Lower leg skin (tissue), 4 donors: ENCODE measurements at regions not wholly inside any gene's neighbourhood (a gene's known extent, or its start where the extent isn't known, plus 50 kb on each side); places are given as distances from the start of the nearest gene placed in this dataset.

Experiments
- DNase-seq, 2 donors: peaks; one replicate each; pipeline ENCODE4 v3.0.0-alpha.2; 2019; ENCODE audit warnings: low spot score in 2 of 2
- H3K4me3 ChIP-seq: fragments of 200-600 bp; sonication (generic); 2 replicates; pipeline ENCODE4 v1.5.1; 2017; ENCODE audit warnings: mild to moderate bottlenecking, low read depth; ENCODE audit not compliant: poor library complexity, severe bottlenecking
- POLR2A ChIP-seq, 2 donors: fragments of 450-650 bp; IDR thresholded peaks; one replicate each; pipeline ENCODE4 v1.6.1; 2016 to 2017; ENCODE audit warnings: antibody characterized with exemption in 2 of 2, mild to moderate bottlenecking in 1 of 2, moderate library complexity in 1 of 2
- WGBS, 2 donors: methylation state at CpG; one replicate each; pipeline ENCODE4 v1.1.5; 2018; 5-methylcytosine and 5-hydroxymethylcytosine counted together
- intact Hi-C: fragments of 100-400 bp; cut with DNase I; formaldehyde crosslinking; loops from one replicate; pipeline ENCODE4 v1.15.0; 2023; ENCODE audit warnings: low total_unique reads
- TF ChIP-seq, protein P1 (sequence below), 3 donors: fragments of 450-650 bp; IDR thresholded peaks; one replicate each; pipeline ENCODE4 v1.5.1; 2016; ENCODE audit warnings: antibody characterized with exemption in 3 of 3, mild to moderate bottlenecking in 3 of 3, moderate library complexity in 2 of 3

DNA sequence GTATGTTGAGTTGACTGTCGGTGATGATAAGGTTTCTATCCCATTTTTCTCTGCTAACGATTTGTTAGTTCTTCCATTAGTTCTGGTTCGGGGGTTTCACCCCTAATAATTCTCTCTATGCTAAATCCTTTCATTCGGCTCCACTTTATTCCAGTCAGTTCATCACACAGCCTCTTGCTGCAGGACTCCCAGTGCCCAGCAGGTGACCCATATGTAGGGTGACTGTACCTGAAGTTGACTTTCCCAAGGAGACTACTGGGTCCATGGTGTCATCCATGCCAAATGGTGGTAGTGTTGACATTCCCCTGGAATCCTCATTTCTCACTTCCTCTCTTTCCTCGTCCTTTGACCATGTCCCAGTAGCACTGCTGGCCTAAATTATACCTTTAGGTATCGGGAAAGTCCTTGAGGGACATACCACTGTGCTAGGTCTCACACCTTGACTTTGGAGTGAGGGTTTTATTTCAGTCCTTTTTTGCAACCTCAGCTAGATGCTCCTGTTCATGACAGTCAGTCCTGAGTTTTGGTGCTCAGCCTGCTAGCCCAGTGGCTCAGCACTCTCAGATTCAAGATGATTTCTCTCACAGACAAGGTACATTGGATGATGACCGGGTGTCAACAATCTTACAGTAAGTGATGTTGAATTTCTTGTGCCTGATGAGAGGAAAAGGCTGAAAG lies 105.1 kb upstream of the ARHGAP24 start:
- TF ChIP-seq, protein P1, sequence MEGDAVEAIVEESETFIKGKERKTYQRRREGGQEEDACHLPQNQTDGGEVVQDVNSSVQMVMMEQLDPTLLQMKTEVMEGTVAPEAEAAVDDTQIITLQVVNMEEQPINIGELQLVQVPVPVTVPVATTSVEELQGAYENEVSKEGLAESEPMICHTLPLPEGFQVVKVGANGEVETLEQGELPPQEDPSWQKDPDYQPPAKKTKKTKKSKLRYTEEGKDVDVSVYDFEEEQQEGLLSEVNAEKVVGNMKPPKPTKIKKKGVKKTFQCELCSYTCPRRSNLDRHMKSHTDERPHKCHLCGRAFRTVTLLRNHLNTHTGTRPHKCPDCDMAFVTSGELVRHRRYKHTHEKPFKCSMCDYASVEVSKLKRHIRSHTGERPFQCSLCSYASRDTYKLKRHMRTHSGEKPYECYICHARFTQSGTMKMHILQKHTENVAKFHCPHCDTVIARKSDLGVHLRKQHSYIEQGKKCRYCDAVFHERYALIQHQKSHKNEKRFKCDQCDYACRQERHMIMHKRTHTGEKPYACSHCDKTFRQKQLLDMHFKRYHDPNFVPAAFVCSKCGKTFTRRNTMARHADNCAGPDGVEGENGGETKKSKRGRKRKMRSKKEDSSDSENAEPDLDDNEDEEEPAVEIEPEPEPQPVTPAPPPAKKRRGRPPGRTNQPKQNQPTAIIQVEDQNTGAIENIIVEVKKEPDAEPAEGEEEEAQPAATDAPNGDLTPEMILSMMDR (IDR thresholded peaks at IDR 0.05): no peak
- TF ChIP-seq POLR2A (IDR thresholded peaks at IDR 0.05): no peak
- intact Hi-C loops: no loop called here
- H3K4me3 ChIP-seq: no peak overlapping the region
- DNase-seq: no peak
- WGBS, 2 donors: 84 to 85% methylated on average over 7 of the region's 7 CpGs

DNA sequence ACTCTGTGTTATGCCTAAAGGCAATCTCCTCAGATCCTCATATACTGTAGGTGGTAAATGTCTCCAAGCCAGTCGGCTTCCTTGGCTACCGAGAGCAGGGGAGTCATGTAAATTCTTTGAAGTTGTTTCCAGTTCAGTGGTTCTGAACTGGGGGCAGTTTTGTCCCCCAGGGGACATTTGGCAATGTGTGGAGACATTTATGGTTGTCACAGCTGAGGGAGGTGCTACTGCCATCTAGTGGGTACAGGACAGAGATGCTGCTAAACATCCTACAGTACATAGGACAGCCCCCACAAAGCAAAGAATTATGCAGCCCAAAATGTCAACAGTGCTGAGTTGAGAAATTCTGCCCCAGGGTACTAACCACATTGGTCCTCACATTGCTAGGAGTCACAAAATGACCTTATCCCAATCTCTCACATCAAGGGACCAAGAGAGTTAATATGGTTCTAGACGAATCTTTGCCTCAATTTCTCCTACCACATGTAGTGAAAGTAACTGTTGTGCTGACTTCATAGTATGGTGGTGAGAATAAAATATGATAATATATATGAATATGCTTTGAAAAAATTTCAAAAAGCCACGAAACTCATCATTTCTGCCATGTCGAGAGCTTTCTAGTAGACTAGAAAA lies 104.4 kb upstream of the ARHGAP24 start:
- TF ChIP-seq, protein P1 (IDR thresholded peaks at IDR 0.05): no peak
- no peak for TF ChIP-seq POLR2A (IDR thresholded peaks at IDR 0.05)
- intact Hi-C loops: no loop called here

DNA sequence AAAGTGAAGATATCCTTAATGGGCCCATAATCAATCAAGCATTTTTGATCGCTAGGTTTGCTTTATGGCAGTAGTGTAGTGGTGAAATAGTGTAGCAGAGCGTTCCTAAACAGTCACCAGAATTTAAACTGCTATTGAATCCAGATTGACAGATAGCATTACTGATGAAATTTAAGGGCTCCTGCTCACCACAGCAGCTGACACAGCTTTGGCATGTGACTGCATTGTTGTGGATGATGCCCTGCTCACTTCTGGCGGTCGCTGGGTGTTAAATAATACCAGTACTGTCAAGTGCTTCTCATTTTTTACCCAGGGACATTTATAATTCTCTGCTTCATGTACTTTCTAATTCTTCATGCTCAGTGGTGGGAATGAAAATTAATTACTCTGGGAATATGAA lies 102.0 kb upstream of the ARHGAP24 start:
- H3K4me3 ChIP-seq: no peak overlapping the region
- intact Hi-C loops: no loop called here
- no peak for DNase-seq
- 88 to 91% methylated on average over 4 of the region's 4 CpGs for WGBS, 2 donors
- TF ChIP-seq POLR2A (IDR thresholded peaks at IDR 0.05): no peak
- TF ChIP-seq, protein P1 (IDR thresholded peaks at IDR 0.05): no peak

More for the DNA sequence above, 104.4 kb upstream of the ARHGAP24 start:
- DNase-seq: peak in 1 of 2 donors; percentile 21
- no peak overlapping the region for H3K4me3 ChIP-seq
- WGBS, 2 donors: 58 to 64% methylated on average over 5 of the region's 5 CpGs

DNA sequence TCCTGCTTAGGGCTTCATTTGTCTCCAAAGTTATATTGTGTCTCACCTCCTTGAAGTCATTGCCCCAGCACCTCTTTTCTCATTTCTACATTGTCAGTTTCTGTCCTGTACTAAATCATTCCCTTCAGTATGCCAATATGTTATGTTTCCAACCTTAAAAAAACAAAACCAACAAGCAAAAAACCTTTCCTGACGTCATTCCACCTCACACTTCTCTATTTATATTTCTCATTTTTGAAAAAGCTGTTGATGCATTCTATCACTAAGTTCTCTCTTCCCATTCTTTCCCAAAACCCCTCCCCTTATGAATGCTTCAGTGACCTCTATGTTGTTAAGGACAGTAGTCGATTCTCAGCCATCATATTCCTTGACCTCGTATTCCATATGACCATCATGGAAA lies 98.7 kb upstream of the ARHGAP24 start:
- WGBS, 2 donors: 88 to 95% methylated on average over 3 of the region's 3 CpGs
- TF ChIP-seq POLR2A (IDR thresholded peaks at IDR 0.05): no peak
- TF ChIP-seq, protein P1 (IDR thresholded peaks at IDR 0.05): no peak
- DNase-seq: no peak
- intact Hi-C loops: no loop called here
- no peak overlapping the region for H3K4me3 ChIP-seq

DNA sequence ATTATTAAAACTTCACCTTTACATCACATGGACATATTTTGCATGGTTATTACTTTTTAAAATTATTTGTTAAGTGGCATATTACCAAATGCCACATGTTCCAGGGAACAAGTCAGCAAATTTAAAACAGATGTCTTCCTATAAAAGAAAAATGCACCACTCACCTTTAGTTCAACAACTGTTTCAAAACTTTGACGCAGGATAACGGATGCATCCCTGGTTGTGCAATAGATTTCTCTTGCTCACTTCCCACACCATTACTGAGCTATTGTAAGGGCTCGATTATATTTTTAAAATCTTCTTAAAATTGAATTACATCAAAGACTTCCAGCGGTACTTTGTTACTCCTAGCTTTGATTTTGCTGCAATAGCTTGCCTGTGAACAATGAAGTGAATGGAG lies 93.0 kb upstream of the ARHGAP24 start:
- no peak for DNase-seq
- no peak for TF ChIP-seq POLR2A (IDR thresholded peaks at IDR 0.05)
- TF ChIP-seq, protein P1 (IDR thresholded peaks at IDR 0.05): no peak
- intact Hi-C loops: no loop called here
- no peak overlapping the region for H3K4me3 ChIP-seq
- 74 to 75% methylated on average over 4 of the region's 4 CpGs for WGBS, 2 donors
